Stimulated activated CD4-positive, alpha-beta T cell treated with anti-CD3 and anti-CD28 coated beads, Interleukin-12 subunit alpha, Interleukin-12 subunit beta, amount 100 ng/mL, for 24 hours (primary cell): ENCODE measurements at regions not wholly inside any gene's neighbourhood (a gene's known extent, or its start where the extent isn't known, plus 50 kb on each side); places are given as distances from the start of the nearest gene placed in this dataset.

Experiments used
- DNase-seq, 2 experiments: peaks; one replicate each; pipeline ENCODE4 v3.0.0-alpha.2; 2020; ENCODE audit warnings: low read depth in 2 of 2

DNA sequence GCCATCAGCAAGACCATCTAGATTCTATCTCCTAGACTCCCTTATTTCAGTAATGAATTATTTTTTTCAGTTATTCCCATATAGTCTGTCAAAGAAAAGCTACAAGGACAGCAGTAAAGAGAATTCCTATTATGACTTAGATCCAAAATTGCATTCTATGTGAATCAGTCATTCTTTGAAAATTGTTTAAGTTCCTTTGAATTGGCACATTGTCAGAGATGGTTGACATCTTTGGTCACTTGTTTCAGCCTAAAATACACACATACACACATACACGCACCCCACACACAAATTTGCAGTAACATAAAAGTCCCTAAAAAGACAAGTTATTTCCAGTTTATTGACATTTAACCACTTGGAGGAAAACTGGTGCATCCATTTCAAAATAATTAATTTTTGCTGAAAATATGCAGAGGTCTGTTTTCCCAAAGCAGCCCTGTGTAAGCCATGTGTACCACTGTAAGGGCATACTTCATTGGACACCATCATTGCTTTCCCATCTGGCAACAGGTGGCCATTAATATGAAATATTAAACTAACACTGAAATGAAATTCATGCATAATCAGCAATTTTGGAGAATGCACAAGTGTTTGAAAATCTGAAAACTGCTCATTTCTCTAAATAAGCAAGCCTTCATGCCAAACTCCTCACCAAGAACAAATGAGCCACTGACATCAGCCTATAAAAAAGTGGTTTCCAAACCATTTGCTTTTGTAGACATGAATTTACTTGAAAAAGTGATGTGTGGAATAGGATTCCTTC lies 121.7 kb upstream of the COL1A2 start:
- DNase-seq: no peak

DNA sequence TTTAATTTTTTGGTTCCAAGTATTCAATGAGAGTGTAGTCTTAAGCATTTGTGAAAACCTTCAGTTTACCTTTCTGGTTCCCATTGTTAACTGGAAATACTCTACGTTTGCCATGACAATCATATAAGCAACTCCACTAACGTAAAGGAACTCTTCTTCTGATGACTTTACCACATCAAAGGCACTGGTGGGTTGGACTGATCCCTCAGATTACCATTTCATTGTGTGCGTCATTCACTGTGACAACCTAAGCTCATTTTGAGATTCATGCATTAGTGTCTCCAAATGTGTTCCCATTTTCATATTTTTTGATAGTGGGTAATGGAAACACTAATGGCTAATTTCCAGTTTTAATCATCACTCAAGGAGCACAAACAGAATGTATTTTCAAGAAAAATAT lies 119.9 kb upstream of the COL1A2 start:
- no peak for DNase-seq

DNA sequence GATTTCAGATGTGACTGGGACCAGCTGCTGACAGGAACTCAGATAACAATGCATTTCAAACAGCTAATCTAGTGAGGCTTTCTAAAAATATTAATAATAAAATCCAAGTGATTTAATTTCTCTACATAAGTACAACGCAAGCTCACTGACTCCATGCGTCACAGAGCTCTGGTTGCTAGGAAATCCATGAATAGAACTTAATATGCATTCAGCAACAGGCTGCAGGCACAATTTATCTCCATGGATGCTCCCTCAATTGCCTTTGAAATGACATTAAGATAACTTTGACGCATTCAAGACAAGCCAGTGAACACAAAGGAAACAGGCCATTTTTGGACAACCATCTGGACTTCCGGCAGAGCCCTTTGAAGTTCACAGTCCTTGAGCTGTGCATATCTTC lies 118.7 kb upstream of the COL1A2 start:
- no peak for DNase-seq

DNA sequence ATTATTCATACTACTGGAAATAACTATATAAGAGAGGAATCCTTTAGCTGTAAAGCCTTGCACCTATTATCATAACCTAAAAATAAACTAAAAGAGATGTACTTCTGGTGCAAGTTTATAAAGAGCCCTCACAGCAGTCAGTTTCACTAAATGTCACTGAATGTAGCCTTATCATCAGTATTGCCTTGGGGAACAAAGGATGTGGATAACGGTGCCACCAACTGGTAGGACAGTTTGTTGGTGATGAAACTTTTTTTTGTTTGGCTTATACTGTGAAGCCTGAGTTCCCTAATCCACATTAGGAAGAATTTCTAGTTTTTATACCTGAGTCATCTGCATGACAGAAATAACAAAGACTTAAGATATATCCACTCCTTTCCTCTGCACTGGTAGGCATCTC lies 117.9 kb upstream of the COL1A2 start:
- no peak for DNase-seq

DNA sequence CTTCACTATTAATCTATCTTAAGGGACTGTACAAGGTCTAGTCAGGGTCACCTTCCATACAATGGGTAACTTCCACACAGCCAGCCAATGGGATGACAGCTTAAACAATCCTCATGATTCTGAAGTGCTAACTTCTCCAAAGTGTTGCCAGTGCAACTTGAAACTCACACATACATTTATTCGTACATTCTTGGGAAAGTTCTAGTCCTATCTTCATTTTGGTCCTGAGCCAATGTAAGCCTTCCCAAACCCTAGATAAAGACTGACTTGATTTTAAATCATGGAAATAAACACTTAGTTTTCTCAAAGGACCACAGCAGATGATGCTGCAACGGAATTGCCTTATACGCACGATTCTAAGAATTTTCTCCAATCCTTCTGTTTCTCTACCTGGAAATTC lies 117.5 kb upstream of the COL1A2 start:
- no peak for DNase-seq

DNA sequence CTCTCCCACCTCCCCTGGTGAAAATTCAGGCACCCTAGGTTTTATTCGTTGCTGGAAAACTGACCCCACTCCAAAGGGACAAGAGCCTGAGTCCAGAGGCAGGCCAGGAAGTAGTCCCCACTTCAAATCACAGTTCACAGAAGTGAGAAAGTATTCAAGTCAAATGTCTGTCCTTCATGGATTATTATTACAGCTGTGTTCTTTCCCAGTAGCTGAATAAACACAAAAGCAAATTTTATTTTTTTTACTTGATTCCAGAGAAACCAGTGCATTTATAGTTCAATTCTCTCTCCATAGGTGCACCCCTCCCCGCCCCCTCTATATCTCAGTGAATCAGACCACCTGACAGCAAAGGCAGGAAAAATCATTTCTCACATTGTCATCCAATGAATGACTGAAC lies 113.8 kb upstream of the COL1A2 start:
- DNase-seq: no peak

DNA sequence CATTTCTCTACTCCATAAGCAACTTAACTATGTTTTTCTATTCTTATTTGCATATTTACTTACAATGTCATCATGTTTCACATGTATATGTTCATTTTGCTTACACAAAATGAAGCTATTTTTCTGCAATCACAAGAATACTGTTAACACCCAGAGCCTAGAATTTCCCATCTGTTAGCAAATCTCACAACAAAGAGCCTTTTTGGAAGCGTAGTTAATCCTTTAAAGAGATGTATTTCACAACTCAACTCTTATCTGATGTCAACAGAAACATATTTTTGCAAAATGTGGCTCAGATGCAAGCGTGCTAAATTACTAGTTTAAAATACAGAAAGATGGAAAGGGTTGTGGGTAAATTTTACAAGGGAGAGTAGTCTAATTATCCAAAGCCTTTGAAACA lies 110.6 kb upstream of the COL1A2 start:
- DNase-seq: no peak

DNA sequence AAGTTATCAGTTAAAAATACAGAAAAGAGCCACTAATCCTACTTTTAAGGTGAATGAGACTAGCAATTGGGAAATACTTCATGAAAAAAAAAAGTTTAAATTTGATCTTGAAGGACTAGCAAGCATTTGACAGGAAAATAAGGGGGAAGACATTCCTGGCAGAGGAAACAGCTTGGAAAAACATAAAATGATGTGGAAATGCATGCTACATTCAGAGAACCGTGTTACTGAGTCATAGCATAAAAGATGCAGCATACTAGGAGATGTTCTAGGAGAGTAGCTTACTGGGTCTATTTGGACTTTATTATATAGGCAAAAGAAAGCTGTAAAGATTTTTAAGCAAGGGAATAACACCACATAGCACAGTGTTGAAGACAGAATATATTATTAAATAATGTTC lies 108.6 kb upstream of the COL1A2 start:
- DNase-seq: no peak

DNA sequence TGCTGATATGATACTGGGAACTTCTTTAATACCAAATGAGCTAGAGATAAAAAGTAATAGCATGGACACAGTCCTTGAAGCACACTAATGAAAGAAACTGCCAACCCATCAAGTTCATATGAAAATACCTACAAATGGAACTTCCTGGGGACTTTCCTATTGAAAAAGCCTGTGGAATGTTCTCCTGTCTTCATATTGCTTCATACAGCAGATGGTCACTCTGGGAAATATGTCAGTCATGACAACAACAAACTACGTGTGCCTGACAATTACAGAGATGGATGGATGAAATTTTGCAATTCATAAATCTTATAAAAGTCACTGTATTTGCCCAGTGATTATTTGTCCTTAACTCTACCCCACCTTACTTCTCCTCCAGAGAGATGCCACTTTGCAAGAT lies 106.6 kb upstream of the COL1A2 start:
- DNase-seq: no peak

DNA sequence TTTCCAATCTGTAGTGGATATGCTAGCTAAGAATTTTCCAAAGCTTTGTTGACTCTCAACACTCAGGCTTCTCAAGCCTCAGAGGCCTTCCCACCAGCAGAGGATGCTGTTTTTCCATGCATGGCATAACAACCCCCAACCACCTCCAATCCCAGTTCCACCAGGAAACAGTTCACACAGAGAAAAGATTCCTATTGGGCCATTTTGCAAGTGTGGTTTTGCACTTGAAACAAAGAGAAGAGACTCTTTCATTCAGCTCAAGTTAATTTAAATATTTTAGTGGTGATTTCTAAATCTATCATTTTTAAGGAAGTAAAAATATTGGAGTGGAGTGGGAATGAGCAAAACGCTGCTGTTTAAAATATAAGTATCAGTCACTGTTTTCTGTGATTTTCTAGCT lies 105.6 kb upstream of the COL1A2 start:
- DNase-seq: no peak

DNA sequence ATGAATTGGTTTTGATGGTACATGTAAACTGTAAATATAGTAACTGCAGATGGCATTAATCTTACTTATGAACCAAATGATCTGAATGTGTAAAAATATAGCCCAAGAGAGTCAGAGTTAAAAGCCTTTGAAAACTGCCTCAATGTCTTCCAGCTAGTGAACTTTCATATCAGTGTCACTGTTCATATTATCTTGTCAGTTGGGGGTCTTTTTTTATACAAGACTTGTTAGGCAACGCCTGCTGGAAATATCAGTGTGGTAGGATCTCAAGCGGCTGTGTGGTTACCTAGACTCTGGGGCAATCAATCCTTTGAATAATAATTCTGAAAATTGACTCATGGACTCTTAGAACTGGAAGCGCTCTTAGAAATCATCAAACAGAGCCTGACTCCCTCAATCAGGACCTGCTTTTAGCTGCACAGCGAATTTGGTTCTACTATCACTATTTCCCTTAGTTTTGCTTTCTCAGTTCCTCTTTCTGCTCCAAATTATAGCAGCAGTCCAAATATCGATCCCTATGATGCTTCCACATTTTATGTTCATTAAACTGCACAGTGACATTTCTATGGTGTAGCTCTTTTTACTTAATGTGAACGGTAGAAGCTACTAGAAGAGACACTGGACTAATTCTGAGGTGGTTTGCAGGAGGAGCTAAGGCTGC lies 100.1 kb upstream of the COL1A2 start:
- DNase-seq: no peak

DNA sequence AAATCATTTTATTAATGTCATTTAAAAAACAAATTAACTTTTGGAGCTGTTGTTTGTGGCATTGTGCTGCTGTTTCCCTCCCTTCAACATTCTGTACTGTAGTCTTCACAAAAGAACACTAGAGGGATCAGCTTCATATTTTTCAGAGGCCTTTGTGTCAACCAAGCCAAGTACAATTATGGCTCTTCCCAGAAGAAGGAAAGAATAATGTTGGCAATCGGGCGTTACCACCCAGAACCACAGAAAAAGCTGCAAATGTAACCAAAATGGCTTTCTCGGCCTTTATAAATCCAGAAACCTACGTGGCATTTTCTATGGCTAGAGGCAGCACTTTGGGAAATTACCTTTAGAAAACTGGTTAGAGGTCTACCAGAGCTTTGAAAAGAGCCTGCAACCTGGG lies 98.8 kb upstream of the COL1A2 start:
- no peak for DNase-seq

DNA sequence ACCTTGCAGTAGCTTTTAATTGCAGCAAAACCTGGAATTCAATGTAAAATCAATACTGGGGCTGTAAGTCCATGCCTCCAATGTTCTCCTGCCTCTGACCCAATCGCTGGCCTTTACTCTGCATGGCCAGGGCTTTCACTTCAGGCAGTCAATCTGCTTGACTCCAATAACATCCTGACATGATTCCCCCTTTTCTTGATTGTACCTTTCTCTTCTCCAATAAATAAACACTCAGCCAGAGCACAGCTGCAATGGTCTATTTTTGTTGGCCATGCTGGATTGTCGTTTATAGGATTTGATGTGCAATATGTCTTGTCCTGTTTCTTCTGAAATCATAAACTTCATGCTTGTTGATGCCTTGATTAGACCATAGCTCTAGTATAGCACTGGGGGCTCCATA lies 97.8 kb upstream of the COL1A2 start:
- no peak for DNase-seq

DNA sequence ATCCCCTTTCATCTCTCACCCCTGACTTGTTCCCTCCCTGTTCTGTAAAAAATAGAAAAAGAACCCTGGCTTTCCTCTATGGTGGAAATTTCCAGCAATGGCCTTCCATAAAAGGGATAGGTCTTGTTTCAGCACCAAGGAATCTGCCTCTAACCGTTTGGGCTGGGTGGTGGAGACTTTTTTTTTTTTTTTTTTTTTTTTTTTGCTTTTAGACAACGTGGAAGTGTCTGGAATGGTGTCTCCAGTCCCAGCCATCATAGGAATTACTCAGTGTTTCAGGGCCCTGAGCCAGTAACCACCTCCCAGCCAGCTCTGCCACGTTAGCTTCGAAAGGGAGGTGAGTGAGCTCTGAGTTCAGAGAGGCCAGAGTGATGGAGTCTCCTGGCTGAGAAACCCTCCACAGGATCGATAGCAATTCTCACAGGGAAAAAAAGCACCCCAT lies 97.3 kb upstream of the COL1A2 start:
- no peak for DNase-seq

DNA sequence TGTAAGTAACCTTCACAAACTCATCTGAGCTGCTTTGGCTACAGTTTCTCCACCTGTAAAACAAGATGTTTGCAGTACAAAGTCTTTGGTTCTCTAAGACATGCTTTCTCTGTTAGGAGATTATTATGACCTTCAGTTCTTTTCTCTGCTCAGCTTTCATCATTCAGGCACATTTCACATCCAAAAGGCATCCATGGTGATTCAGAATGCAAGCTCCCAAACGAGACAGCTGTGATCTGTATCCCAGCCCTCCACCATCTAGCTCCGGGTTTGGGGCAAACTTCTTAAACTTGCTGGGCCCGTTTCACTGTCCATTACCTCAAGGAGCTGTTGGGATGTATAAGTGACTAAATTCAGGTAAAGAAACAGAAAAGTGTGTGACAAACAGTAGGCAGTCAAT lies 95.8 kb upstream of the COL1A2 start:
- DNase-seq: no peak

DNA sequence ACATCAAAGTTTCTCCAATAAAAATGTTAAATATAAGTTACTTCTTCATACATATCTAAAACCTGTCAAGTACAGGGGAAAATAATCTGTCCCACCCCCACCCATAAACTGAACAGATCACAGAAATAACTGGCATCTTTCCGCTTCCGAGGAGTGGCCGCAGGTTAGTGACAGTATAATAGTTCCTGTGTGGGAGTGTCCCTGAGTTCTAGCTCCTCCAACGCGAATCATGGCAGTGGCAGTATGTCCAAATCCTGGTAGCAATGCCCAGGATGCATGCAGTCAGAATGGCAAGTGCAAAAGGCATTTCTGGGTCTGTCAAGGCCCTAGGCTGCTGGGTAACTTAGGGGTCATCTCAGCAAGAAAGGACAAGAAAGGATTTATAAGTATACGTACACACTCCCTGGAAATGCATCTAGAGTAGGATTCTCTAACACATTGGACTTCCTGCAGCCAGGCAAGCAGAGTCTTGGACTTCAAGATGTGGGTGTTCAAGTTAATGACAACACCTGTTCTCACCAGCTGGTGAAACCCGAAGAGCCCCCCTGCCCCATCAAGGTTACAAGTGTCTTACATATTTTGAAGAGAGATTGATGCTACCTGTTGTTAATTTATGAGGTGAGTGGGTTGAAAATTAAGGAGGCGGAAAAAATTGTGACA lies 94.4 kb upstream of the COL1A2 start:
- DNase-seq: no peak

DNA sequence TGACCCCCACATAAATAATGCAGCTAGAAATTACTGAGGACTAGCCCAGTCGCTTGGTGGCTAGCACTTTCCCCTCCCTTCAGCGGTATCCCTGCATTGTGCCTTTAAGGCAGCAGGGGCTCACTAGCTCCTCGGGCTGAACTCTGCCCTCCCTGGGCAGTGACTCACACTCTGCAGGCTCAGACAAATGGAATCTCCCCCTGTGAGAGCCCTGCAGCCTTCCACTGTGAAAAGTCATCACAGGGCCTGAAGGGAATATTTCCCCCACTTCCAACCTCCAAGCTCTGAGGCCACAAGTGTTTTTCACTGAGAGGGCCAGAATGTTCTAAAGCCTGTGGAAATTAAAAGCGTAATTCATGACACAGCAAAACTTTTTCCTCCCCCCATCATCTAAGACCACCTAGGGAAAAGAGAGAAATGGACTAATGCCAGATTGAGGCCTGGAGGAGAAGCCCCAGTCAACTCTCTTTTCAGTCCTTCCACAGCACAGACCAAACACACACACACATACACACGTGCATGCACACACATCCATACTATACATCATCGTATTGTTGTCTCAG lies 93.6 kb upstream of the COL1A2 start:
- DNase-seq: no peak

DNA sequence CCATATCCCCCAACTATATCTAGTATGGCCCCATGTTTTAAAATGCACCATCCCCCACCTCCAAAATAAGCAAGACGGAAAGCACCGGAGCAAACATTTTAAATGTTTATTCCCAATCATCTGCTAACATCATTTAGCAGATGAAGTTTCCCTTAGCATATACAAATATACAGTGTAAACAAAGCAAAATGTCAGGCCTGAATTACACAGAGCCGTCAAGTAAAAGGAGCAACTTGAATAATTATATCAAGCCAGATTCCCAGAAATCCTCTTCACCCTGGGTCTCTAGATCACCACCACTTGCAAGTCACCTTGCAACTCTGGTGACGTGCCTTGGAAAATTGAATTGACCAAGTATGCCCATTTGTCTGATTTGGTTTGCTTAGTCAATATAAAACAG lies 91.6 kb upstream of the COL1A2 start:
- DNase-seq: no peak

DNA sequence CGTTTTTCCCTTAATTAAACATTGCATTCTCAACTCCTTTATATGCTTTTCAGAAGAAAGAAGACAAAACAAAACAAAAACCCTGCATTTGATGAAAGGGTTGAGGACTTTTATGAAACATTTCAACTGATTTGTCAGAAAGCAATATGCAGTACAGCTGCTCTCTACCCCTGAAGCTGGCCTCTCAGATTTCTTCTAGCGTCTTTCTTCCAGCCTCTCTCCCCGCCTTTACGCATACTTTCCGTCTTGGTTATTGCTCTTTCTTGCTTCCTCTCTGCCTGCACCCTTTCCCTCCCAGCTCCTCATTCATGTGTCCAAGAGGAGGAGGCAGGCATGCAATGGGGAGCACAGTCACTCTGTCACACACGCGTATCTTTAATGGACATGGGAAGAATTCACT lies 91.0 kb upstream of the COL1A2 start:
- DNase-seq: no peak

DNA sequence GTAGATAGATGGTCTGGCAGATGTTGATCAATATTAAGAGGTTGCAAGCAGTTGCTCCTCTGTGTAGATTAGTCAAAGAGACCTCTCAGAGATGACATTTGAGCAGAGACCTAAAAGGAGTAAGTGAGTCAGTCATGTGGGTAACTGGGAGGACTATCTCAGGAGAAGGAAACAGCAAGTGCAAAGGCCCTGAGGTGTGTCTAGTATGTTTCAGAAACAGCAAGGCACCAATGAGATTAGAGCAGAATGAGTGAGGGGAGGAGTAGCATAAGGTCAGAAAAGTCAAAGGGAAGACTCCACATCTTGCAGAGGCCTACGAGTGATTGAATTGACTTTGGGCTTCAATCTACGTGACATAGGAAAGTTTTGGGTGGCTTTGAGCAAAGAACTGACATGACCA lies 89.8 kb upstream of the COL1A2 start:
- no peak for DNase-seq

DNA sequence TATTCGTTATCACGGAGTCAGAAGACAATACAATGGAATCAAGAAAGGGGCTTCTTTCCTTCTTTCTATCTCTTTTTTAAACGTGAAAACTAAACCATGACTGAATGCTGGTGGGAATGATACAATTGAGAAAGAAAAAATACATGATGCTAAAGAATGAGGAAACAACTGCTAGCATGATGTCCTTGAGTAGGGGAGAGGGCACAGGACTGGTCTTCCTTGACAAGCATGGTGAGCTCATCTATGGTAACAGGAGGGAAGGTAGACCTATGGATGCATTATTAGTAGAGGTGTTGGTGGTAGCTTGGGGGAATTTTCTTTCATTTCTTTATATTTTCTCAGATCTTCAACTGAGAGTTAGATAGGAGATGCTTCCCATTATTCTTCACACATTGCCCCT lies 88.9 kb upstream of the COL1A2 start:
- no peak for DNase-seq

DNA sequence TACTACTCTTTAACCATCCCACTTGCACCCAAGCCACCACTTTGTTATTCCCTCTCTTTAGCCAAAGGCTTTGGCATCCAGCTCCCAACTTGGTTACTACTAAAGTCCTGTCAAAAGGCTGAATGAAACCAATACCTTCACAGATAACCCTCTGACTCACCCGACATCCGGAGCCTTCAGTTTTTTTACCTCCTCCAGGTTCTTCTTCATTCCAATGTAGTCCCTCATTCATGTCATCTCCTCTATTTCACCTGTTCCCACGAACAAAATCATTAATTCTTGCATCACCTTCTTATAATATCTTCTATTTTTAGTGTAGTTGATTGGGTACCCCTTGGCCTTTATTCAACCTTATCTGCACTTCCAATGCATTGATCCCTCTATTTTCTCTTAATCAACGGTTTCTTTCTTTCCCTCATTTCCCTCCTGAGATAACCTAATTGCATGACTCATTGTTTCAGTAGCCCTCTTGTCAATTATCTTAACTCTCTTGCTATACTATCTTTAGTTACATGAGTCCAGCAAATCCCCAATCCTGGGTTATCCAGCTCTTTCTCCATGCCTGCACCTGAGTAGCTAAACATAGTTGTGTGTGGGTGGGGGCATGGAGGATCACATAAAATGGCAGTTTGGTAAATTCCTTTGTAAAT lies 87.2 kb upstream of the COL1A2 start:
- DNase-seq: no peak
